MM.1S (cell line): ENCODE measurements at regions not wholly inside any gene's neighbourhood (a gene's known extent, or its start where the extent isn't known, plus 50 kb on each side); places are given as distances from the start of the nearest gene placed in this dataset.

Experiments
- DNase-seq: peaks from one replicate; pipeline ENCODE4 v3.0.0-alpha.2; 2015
- H2AFZ ChIP-seq: fragments of 300-600 bp; sonication (generic); 2 replicates; pipeline ENCODE4 v1.6.0; 2016; ENCODE audit warnings: antibody characterized with exemption, low read length
- H3F3A ChIP-seq: fragments of 300-600 bp; sonication (generic); 2 replicates; pipeline ENCODE4 v1.6.1; 2016; ENCODE audit warnings: mild to moderate bottlenecking, antibody characterized with exemption, low read length, moderate library complexity, mixed read lengths; ENCODE audit not compliant: insufficient read depth
- H3K27ac ChIP-seq: fragments of 300-600 bp; sonication (generic); 2 replicates; pipeline ENCODE4 v1.5.1; 2016; ENCODE audit warnings: mild to moderate bottlenecking, low read length
- H3K27me3 ChIP-seq: fragments of 300-600 bp; sonication (generic); replicated peaks from 2 replicates; pipeline ENCODE4 v1.6.0; 2016; ENCODE audit warnings: low read length; ENCODE audit not compliant: insufficient read depth
- H3K36me3 ChIP-seq: fragments of 300-600 bp; sonication (generic); replicated peaks from 2 replicates; pipeline ENCODE4 v1.6.1; 2016; ENCODE audit warnings: mild to moderate bottlenecking, low read length, mixed read lengths; ENCODE audit not compliant: insufficient read depth
- H3K4me1 ChIP-seq: fragments of 300-600 bp; sonication (generic); 2 replicates; pipeline ENCODE4 v1.6.1; 2016; ENCODE audit warnings: low read length, mixed read lengths
- H3K4me2 ChIP-seq: fragments of 300-600 bp; sonication (generic); 2 replicates; pipeline ENCODE4 v1.6.0; 2016; ENCODE audit warnings: low read depth, low read length
- H3K4me3 ChIP-seq: fragments of 300-600 bp; sonication (generic); 2 replicates; pipeline ENCODE4 v1.5.1; 2016; ENCODE audit warnings: low read length, mixed read lengths
- H3K79me2 ChIP-seq: fragments of 300-600 bp; sonication (generic); 2 replicates; pipeline ENCODE4 v1.6.1; 2016; ENCODE audit warnings: mixed run types, low read length, mixed read lengths
- H3K9ac ChIP-seq: fragments of 300-600 bp; sonication (generic); 2 replicates; pipeline ENCODE4 v1.6.1; 2016; ENCODE audit warnings: low read length, mixed read lengths
- H3K9me2 ChIP-seq: fragments of 300-600 bp; sonication (generic); replicated peaks from 2 replicates; pipeline ENCODE4 v1.6.1; 2016; ENCODE audit warnings: mild to moderate bottlenecking, low read length, mixed read lengths; ENCODE audit not compliant: insufficient read depth
- H3K9me3 ChIP-seq: fragments of 300-600 bp; sonication (generic); replicated peaks from 2 replicates; pipeline ENCODE4 v1.6.1; 2016; ENCODE audit warnings: mild to moderate bottlenecking, low read length, mixed read lengths; ENCODE audit not compliant: insufficient read depth
- H4K20me1 ChIP-seq: fragments of 300-600 bp; sonication (generic); 2 replicates; pipeline ENCODE4 v1.6.1; 2016; ENCODE audit warnings: mild to moderate bottlenecking, low read length, moderate library complexity, mixed read lengths; ENCODE audit not compliant: insufficient read depth
- CTCF ChIP-seq: fragments of 300-600 bp; sonication (generic); IDR thresholded peaks from 2 replicates; pipeline ENCODE4 v1.5.1; 2016; ENCODE audit warnings: antibody characterized with exemption, low read length, mixed read lengths
- EZH2 ChIP-seq: fragments of 300-600 bp; sonication (generic); optimal IDR thresholded peaks from 2 replicates; pipeline ENCODE3; 2017; ENCODE audit warnings: low read depth, mild to moderate bottlenecking, antibody characterized with exemption, low read length, mixed read lengths
- EZH2phosphoT487 ChIP-seq: fragments of 300-600 bp; sonication (generic); IDR thresholded peaks from 2 replicates; pipeline ENCODE4 v1.6.1; 2018; ENCODE audit warnings: antibody characterized with exemption, low read length

DNA sequence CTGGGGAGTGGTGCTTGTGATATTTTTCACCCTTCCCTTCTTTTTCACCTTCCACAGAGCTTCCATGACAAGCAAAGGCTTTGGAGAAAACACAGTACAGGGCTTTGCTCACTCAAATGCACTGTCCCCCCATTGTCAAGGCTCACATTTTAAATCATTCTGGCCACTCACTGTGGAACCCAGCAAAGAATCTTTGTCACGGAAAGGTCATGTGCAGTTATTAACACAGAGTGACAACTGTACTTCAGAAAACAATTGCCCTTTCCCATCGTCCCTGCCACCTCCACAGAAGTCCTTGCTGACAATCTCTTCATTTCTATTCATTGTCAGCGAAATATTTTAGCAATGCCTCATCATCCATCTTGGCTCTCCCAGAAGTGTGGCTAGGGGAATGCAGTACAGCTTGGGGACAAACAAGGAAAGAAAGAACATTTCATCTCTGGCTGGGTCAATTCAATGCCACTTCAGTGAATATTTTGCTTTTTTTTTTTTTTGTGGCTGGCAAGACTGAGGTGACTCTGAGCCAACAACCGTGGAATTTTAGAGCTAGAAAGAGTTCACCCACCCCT, 851.0 kb downstream of the KCNMA1 start:
- DNase-seq: no peak
- no peaks in the 10 kb centered on the region for H4K20me1 ChIP-seq
- no peak overlapping the region for H2AFZ ChIP-seq

GRCh38 chr10:76784076-76784475, 853.5 kb downstream of the KCNMA1 start:
- H3K4me1 ChIP-seq: no peaks in the 10 kb centered on the region
- no peak overlapping the region for H3K4me3 ChIP-seq
- H4K20me1 ChIP-seq: no peaks in the 10 kb centered on the region
- H3K79me2 ChIP-seq: no peaks in the 10 kb centered on the region
- H3K9ac ChIP-seq: no peak overlapping the region
- no peaks in the 10 kb centered on the region for H3K9me3 ChIP-seq
- no peak overlapping the region for H3K27ac ChIP-seq
- H3K36me3 ChIP-seq: no peaks in the 10 kb centered on the region
- H3F3A ChIP-seq: no peaks in the 10 kb centered on the region
- TF ChIP-seq CTCF: no peak
- no peak for TF ChIP-seq EZH2phosphoT487
- no peak for TF ChIP-seq EZH2
- DNase-seq: no peak
- no peak overlapping the region for H3K4me2 ChIP-seq
- no peaks in the 10 kb centered on the region for H3K9me2 ChIP-seq
- H3K27me3 ChIP-seq: no peaks in the 10 kb centered on the region
- H2AFZ ChIP-seq: no peak overlapping the region

More for the DNA sequence above, 851.0 kb downstream of the KCNMA1 start:
- H3F3A ChIP-seq: no peaks in the 10 kb centered on the region
- H3K4me3 ChIP-seq: no peak overlapping the region
- no peak overlapping the region for H3K27ac ChIP-seq
- TF ChIP-seq EZH2: no peak
- TF ChIP-seq EZH2phosphoT487: no peak
- no peak for TF ChIP-seq CTCF
- no peak overlapping the region for H3K4me2 ChIP-seq
- no peaks in the 10 kb centered on the region for H3K27me3 ChIP-seq
- H3K79me2 ChIP-seq: no peaks in the 10 kb centered on the region
- no peak overlapping the region for H3K9ac ChIP-seq
- no peaks in the 10 kb centered on the region for H3K36me3 ChIP-seq
- H3K9me2 ChIP-seq: no peaks in the 10 kb centered on the region
- H3K9me3 ChIP-seq: no peaks in the 10 kb centered on the region
- H3K4me1 ChIP-seq: no peaks in the 10 kb centered on the region

GRCh38 chr10:76779796-76780301, 857.8 kb downstream of the KCNMA1 start:
- DNase-seq: no peak
- H3K27me3 ChIP-seq: no peaks in the 10 kb centered on the region
- no peaks in the 10 kb centered on the region for H3F3A ChIP-seq
- no peaks in the 10 kb centered on the region for H3K36me3 ChIP-seq
- no peaks in the 10 kb centered on the region for H3K4me1 ChIP-seq
- no peak for TF ChIP-seq EZH2phosphoT487
- H3K79me2 ChIP-seq: no peaks in the 10 kb centered on the region
- no peaks in the 10 kb centered on the region for H3K9me3 ChIP-seq
- H3K9ac ChIP-seq: no peak overlapping the region
- no peak overlapping the region for H2AFZ ChIP-seq
- H3K4me3 ChIP-seq: no peak overlapping the region
- no peak overlapping the region for H3K27ac ChIP-seq
- H3K9me2 ChIP-seq: no peaks in the 10 kb centered on the region
- no peak overlapping the region for H3K4me2 ChIP-seq
- H4K20me1 ChIP-seq: no peaks in the 10 kb centered on the region

- Histone ChIP-seq H2AFZ (no peak overlapping the region), H3K4me2 (no peak overlapping the region), H3K27me3 (no peaks in the 10 kb centered on the region), H3K36me3 (no peaks in the 10 kb centered on the region), H3K9ac (no peak overlapping the region), H3K27ac (no peak overlapping the region), H3K9me2 (no peaks in the 10 kb centered on the region), H3K9me3 (no peaks in the 10 kb centered on the region), H3F3A (no peaks in the 10 kb centered on the region), H3K4me1 (no peaks in the 10 kb centered on the region), H3K79me2 (no peaks in the 10 kb centered on the region), H3K4me3 (no peak overlapping the region), H4K20me1 (no peaks in the 10 kb centered on the region)
- DNase-seq: no peak
- TF ChIP-seq EZH2: no peak
- no peak for TF ChIP-seq EZH2phosphoT487
- no peak for TF ChIP-seq CTCF
Measured at GRCh38 chr10:76778914-76779795, 858.5 kb downstream of the KCNMA1 start.
